HepG2 (cell line): ENCODE measurements at regions not wholly inside any gene's neighbourhood (a gene's known extent, or its start where the extent isn't known, plus 50 kb on each side); places are given as distances from the start of the nearest gene placed in this dataset.

Experiments used
- ATAC-seq: fragments of 200-7000 bp; cut with Tn5 transposase; 3 replicates; pipeline ENCODE4 v1.9.1; 2020; ENCODE audit warnings: mild to moderate bottlenecking, moderate library complexity
- BruUV-seq: library from RNA; stranded (reverse); fragments of 400-500 nt; replicated peaks from 2 replicates; lab custom pipeline; 2021; lab: Mats Ljungman, UMichigan
- CTCF ChIA-PET: fragments of 300-600 bp; formaldehyde crosslinking; extraction: SDS; loops from one replicate; lab custom pipeline; 2021; ENCODE audit warnings: low total read pairs, inconsistent platforms, low intra/inter-chr PET ratio; lab: Yijun Ruan, JAX
- POLR2A ChIA-PET: fragments of 350-600 bp; sonication (Branson Sonifier 250); formaldehyde crosslinking; loops from one replicate; lab custom pipeline; 2020; ENCODE audit warnings: antibody characterized with exemption, inconsistent platforms; lab: Yijun Ruan, JAX
- DNase-seq: peaks from one replicate; pipeline ENCODE4 v3.0.0-alpha.2; 2015; ENCODE audit warnings: low spot score
- FAIRE-seq: peaks from 3 replicates; lab custom pipeline; 2011; peaks lifted over from hg19 to GRCh38; lab: Jason Lieb, UNC
- H2AFZ ChIP-seq: one replicate; pipeline ENCODE4 v1.6.1; 2011; ENCODE audit warnings: low read length, inconsistent platforms
- H3K27ac ChIP-seq: fragments of 300-600 bp; 3 replicates; pipeline ENCODE4 v1.8.0; 2011; ENCODE audit warnings: mixed run types, mild to moderate bottlenecking, mixed read lengths, low read length, inconsistent platforms; ENCODE audit not compliant: insufficient read depth; ENCODE audit errors: extremely low read length
- H3K27me3 ChIP-seq, 2 experiments: fragments of 200-600 bp in 1 of 2; 2 replicates in 1 of 2; 3 replicates in 1 of 2; pipeline versions ENCODE4 v1.6.0 to v1.8.0; 2011; ENCODE audit warnings: low read length in 2 of 2, mild to moderate bottlenecking in 2 of 2, moderate library complexity in 2 of 2, inconsistent platforms in 1 of 2; ENCODE audit not compliant: insufficient read depth in 2 of 2, control insufficient read depth in 1 of 2
- H3K36me3 ChIP-seq, 2 experiments: fragments of 200-600 bp in 1 of 2; replicated peaks in 1 of 2; 2 replicates in 1 of 2; 3 replicates in 1 of 2; pipeline versions ENCODE4 v1.5.1 to v1.8.0; 2011; ENCODE audit warnings: low read length in 2 of 2, inconsistent platforms in 1 of 2; ENCODE audit not compliant: insufficient read depth in 2 of 2, control insufficient read depth in 1 of 2
- H3K4me1 ChIP-seq: 2 replicates; pipeline ENCODE4 v1.5.1; 2012; ENCODE audit warnings: low read length, inconsistent platforms; ENCODE audit not compliant: insufficient read depth
- H3K4me2 ChIP-seq: 2 replicates; pipeline ENCODE4 v1.6.0; 2011; ENCODE audit warnings: low read depth, low read length, inconsistent platforms
- H3K4me3 ChIP-seq, 3 experiments: fragments of 200-600 bp in 1 of 3; sonication (generic), shearing (Covaris generic) in 1 of 3; replicated peaks in 1 of 3; 2 replicates each; pipeline ENCODE4 v1.5.1; 2011 to 2016; ENCODE audit warnings: low read length in 3 of 3, inconsistent platforms in 2 of 3, low read depth in 2 of 3, mild to moderate bottlenecking in 2 of 3, control low read depth in 1 of 3, mixed read lengths in 1 of 3; ENCODE audit not compliant: insufficient read depth in 1 of 3
- H3K79me2 ChIP-seq: one replicate; pipeline ENCODE4 v1.6.1; 2011; ENCODE audit warnings: low read length, inconsistent platforms; ENCODE audit not compliant: insufficient read depth
- H3K9ac ChIP-seq: 2 replicates; pipeline ENCODE4 v1.6.0; 2011; ENCODE audit warnings: mild to moderate bottlenecking, low read depth, low read length, inconsistent platforms; ENCODE audit not compliant: insufficient read depth
- H3K9me3 ChIP-seq: 2 replicates; pipeline ENCODE4 v1.5.1; 2012; ENCODE audit warnings: mild to moderate bottlenecking, low read length
- H4K20me1 ChIP-seq: 2 replicates; pipeline ENCODE4 v1.6.0; 2011; ENCODE audit warnings: inconsistent platforms, mild to moderate bottlenecking, low read length, moderate library complexity; ENCODE audit not compliant: insufficient read depth
- ARNT ChIP-seq: fragments of 450-650 bp; IDR thresholded peaks from 2 replicates; pipeline ENCODE4 v1.6.1; 2017
- CBX1 ChIP-seq: IDR thresholded peaks from one replicate; pipeline ENCODE4 v1.6.1; 2016; ENCODE audit warnings: antibody characterized with exemption, low read depth
- ELF4 ChIP-seq: sonication (generic); formaldehyde crosslinking; IDR thresholded peaks from 2 replicates; pipeline ENCODE4 v1.5.0; 2020; ENCODE audit warnings: missing genetic modification reagents, mild to moderate bottlenecking, moderate library complexity, borderline replicate concordance
- PHF8 ChIP-seq: sonication (generic); formaldehyde crosslinking; IDR thresholded peaks from 2 replicates; pipeline ENCODE4 v1.5.0; 2020; ENCODE audit warnings: missing genetic modification reagents
- ZFP36L2 ChIP-seq: sonication (generic); formaldehyde crosslinking; IDR thresholded peaks from 2 replicates; pipeline ENCODE4 v1.4.0; 2020; ENCODE audit warnings: missing genetic modification reagents
- ZNF136 ChIP-seq: sonication (generic); formaldehyde crosslinking; IDR thresholded peaks from 2 replicates; pipeline ENCODE4 v1.8.1; 2022; ENCODE audit warnings: low read depth, mild to moderate bottlenecking, moderate library complexity, missing genetic modification reagents
- ZNF331 ChIP-seq: sonication (generic); formaldehyde crosslinking; IDR thresholded peaks from 2 replicates; pipeline ENCODE4 v1.4.0; 2020; ENCODE audit warnings: missing genetic modification reagents
- ZNF615 ChIP-seq: sonication (generic); formaldehyde crosslinking; IDR thresholded peaks from 2 replicates; pipeline ENCODE4 v1.5.0; 2020; ENCODE audit warnings: mild to moderate bottlenecking, missing genetic modification reagents, borderline replicate concordance
- ZNF703 ChIP-seq: sonication (generic); formaldehyde crosslinking; IDR thresholded peaks from 2 replicates; pipeline ENCODE4 v1.5.1; 2020; ENCODE audit warnings: missing genetic modification reagents, mild to moderate bottlenecking, moderate library complexity, borderline replicate concordance
- ZNF737 ChIP-seq: sonication (generic); formaldehyde crosslinking; IDR thresholded peaks from 2 replicates; pipeline ENCODE4 v1.5.0; 2020; ENCODE audit warnings: missing genetic modification reagents, mild to moderate bottlenecking, borderline replicate concordance
- ZZZ3 ChIP-seq: sonication (generic); formaldehyde crosslinking; IDR thresholded peaks from 2 replicates; pipeline ENCODE4 v1.4.0; 2020; ENCODE audit warnings: missing genetic modification reagents, mild to moderate bottlenecking, borderline replicate concordance
- WGBS: methylation state at CpG from one replicate; pipeline ENCODE4 v1.1.6; 2017; ENCODE audit warnings: low lambda C conversion rate; 5-methylcytosine and 5-hydroxymethylcytosine counted together
- in situ Hi-C: cut with HindIII; loops from 2 replicates; pipeline ENCODE4 v1.10.0; 2017; ENCODE audit warnings: low pct_unique_long_range_greater_than_20kb; ENCODE audit not compliant: extremely low pct_ligation_motif_present
- intact Hi-C: fragments of 100-400 bp; cut with micrococcal nuclease; formaldehyde crosslinking; loops from one replicate; pipeline ENCODE4 v1.10.0; 2022; ENCODE audit not compliant: unreplicated experiment
- TF ChIP-seq, protein P1 (sequence below): sonication (generic); formaldehyde crosslinking; IDR thresholded peaks from 2 replicates; pipeline ENCODE4 v1.4.0; 2020; ENCODE audit warnings: low read depth, missing genetic modification reagents
- TF ChIP-seq, protein P2 (sequence below): sonication (generic); formaldehyde crosslinking; IDR thresholded peaks from 2 replicates; pipeline ENCODE4 v1.5.1; 2020; ENCODE audit warnings: missing genetic modification reagents, mild to moderate bottlenecking, borderline replicate concordance

DNA sequence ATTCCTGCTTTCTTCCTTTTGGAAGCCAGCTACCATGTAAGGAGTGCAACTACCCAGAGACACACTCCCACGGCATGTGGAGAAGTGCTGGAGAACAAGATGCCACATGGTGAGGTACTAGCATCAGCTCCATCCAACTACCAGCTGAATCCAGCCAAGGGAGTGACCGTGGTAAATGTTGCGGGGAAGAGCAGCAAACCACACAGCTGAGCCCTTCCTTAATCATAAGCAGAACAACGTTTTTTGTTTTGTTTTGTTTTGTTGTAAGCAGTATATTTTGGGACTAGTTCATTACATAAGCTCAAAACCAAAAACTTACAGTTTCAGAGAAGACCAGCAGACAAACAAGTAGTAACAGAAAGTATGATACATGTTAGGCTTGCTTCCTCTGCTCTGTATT, 212.6 kb upstream of the ATP10A start:
- CTCF ChIA-PET: no interaction called here
- Histone ChIP-seq H3K4me3 (no peak overlapping the region), H2AFZ (no peak overlapping the region), H3K4me2 (no peak overlapping the region), H4K20me1 (no peaks in the 10 kb centered on the region), H3K79me2 (no peaks in the 10 kb centered on the region), H3K36me3 (no peaks in the 10 kb centered on the region), H3K4me1 (no peaks in the 10 kb centered on the region), H3K9me3 (peaks cover 9% of the 10 kb centered on the region; the same call in 1 of the 2 replicates), H3K27ac (no peak overlapping the region), H3K9ac (no peak overlapping the region), H3K27me3 (no peaks in the 10 kb centered on the region)
- POLR2A ChIA-PET: no interaction called here
- DNase-seq (no peak), ATAC-seq (no peak), FAIRE-seq (no peak)
- 0% methylated on average over 4 of the region's 4 CpGs for WGBS
- in situ Hi-C loops (no loop called here), intact Hi-C loops (no loop called here)
- TF ChIP-seq ZNF331 (CRISPR knock-in tag) (peak; percentile 67), ZZZ3 (CRISPR knock-in tag) (no peak)
- no TSS peak for BruUV-seq

DNA sequence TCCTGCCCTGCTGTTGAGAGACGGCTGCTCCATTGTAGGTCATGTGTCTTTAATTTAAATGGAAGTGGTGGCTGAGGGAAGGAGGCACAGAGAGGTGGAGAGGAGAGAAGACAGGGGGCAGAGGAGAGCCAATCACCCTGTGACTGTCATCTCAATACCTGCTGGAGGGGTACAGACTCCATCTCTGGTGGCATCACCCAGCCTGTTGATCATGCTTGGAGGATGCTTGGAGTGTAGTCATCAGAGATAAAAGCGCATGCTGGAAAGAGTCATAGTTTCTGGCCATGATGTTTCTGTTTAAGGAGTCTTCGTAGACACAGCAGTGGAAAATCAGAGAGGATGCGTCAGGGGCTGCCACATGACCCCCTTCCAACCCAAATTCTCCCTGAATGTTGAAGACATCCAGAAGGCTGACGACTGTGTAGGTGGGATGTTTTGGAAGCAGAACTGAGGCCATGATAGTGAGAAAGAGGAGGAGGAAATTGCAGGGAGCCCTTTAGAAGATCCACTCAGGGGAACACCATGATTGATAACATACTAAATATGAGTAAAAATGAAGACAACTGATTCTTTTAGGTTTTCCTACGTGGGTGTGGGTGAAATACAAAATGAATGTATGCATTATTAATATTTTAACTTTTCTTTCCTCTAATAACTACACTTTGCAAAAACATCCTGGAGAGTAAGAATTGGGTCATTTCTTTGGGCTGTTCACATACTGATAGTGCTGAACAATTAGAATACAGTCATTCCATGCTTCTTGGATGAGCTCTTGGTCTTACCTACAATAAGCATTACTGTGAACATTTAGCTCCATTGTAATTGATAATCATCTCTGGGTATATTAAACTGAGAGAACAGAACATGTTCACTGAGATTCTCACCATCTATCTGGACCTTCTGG, 210.6 kb upstream of the ATP10A start:
- ATAC-seq: no peak
- no peak for TF ChIP-seq PHF8 (CRISPR knock-in tag)
- TF ChIP-seq ZNF737 (CRISPR knock-in tag): no peak
- TF ChIP-seq ZNF615 (CRISPR knock-in tag): no peak
- TF ChIP-seq ZNF136 (CRISPR knock-in tag): no peak
- no peak for TF ChIP-seq ARNT
- TF ChIP-seq, protein P1, sequence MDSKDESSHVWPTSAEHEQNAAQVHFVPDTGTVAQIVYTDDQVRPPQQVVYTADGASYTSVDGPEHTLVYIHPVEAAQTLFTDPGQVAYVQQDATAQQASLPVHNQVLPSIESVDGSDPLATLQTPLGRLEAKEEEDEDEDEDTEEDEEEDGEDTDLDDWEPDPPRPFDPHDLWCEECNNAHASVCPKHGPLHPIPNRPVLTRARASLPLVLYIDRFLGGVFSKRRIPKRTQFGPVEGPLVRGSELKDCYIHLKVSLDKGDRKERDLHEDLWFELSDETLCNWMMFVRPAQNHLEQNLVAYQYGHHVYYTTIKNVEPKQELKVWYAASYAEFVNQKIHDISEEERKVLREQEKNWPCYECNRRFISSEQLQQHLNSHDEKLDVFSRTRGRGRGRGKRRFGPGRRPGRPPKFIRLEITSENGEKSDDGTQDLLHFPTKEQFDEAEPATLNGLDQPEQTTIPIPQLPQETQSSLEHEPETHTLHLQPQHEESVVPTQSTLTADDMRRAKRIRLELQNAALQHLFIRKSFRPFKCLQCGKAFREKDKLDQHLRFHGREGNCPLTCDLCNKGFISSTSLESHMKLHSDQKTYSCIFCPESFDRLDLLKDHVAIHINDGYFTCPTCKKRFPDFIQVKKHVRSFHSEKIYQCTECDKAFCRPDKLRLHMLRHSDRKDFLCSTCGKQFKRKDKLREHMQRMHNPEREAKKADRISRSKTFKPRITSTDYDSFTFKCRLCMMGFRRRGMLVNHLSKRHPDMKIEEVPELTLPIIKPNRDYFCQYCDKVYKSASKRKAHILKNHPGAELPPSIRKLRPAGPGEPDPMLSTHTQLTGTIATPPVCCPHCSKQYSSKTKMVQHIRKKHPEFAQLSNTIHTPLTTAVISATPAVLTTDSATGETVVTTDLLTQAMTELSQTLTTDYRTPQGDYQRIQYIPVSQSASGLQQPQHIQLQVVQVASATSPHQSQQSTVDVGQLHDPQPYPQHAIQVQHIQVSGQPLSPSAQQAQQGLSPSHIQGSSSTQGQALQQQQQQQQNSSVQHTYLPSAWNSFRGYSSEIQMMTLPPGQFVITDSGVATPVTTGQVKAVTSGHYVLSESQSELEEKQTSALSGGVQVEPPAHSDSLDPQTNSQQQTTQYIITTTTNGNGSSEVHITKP (CRISPR knock-in tag): no peak
- no peak for TF ChIP-seq ZNF703
- no peak for TF ChIP-seq ELF4
- no peak for TF ChIP-seq CBX1
- TF ChIP-seq, protein P2, sequence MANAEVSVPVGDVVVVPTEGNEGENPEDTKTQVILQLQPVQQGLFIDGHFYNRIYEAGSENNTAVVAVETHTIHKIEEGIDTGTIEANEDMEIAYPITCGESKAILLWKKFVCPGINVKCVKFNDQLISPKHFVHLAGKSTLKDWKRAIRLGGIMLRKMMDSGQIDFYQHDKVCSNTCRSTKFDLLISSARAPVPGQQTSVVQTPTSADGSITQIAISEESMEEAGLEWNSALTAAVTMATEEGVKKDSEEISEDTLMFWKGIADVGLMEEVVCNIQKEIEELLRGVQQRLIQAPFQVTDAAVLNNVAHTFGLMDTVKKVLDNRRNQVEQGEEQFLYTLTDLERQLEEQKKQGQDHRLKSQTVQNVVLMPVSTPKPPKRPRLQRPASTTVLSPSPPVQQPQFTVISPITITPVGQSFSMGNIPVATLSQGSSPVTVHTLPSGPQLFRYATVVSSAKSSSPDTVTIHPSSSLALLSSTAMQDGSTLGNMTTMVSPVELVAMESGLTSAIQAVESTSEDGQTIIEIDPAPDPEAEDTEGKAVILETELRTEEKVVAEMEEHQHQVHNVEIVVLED: no peak
- no peak for TF ChIP-seq ZFP36L2 (CRISPR knock-in tag)

More for the DNA sequence above, 210.6 kb upstream of the ATP10A start:
- DNase-seq (no peak), FAIRE-seq (no peak)
- no peaks in the 10 kb centered on the region for H3K27me3 ChIP-seq
- H3K9ac ChIP-seq: no peak overlapping the region
- peaks cover 9% of the 10 kb centered on the region; the same call in 1 of the 2 replicates for H3K9me3 ChIP-seq
- intact Hi-C loops: no loop called here
- no peak overlapping the region for H3K27ac ChIP-seq
- 9% methylated on average over 6 of the region's 6 CpGs for WGBS
- no peaks in the 10 kb centered on the region for H3K36me3 ChIP-seq
- H3K4me2 ChIP-seq: no peak overlapping the region
- no TSS peak for BruUV-seq
- POLR2A ChIA-PET: no interaction called here
- no peak overlapping the region for H3K4me3 ChIP-seq
- no peak overlapping the region for H2AFZ ChIP-seq
- no peaks in the 10 kb centered on the region for H4K20me1 ChIP-seq
- in situ Hi-C loops: no loop called here
- H3K4me1 ChIP-seq: no peaks in the 10 kb centered on the region
- CTCF ChIA-PET: no interaction called here
- H3K79me2 ChIP-seq: no peaks in the 10 kb centered on the region
